CD14-positive monocyte (primary cell): ENCODE measurements at regions not wholly inside any gene's neighbourhood (a gene's known extent, or its start where the extent isn't known, plus 50 kb on each side); places are given as distances from the start of the nearest gene placed in this dataset.
"Not testable (repeated sequence)": the region's sequence is repeated elsewhere in the genome, so short reads cannot be mapped to it uniquely, and the experiment has no call there.

Source experiments
- DNase-seq, 3 donors: peaks; one replicate each; pipeline ENCODE4 v3.0.0-alpha.2; 2011 to 2022
- H2AFZ ChIP-seq: 2 replicates; pipeline ENCODE4 v1.6.0; 2012; ENCODE audit warnings: mild to moderate bottlenecking, low read depth, low read length, inconsistent platforms; ENCODE audit not compliant: insufficient read depth, poor library complexity, severe bottlenecking
- H3K27ac ChIP-seq, 2 donors: 1 replicate in 1 of 2; 2 replicates in 1 of 2; pipeline ENCODE4 v1.5.1; 2012 to 2013; ENCODE audit warnings: low read length in 2 of 2, control low read depth in 1 of 2, inconsistent platforms in 1 of 2, low read depth in 1 of 2, mild to moderate bottlenecking in 1 of 2
- H3K27me3 ChIP-seq, 2 donors: one replicate each; pipeline versions ENCODE4 v1.6.0 to v1.6.1; 2011 to 2013; ENCODE audit warnings: low read length in 2 of 2; ENCODE audit not compliant: control insufficient read depth in 2 of 2, insufficient read depth in 2 of 2
- H3K36me3 ChIP-seq, 2 donors: replicated peaks in 1 of 2; 1 replicate in 1 of 2; 2 replicates in 1 of 2; pipeline versions ENCODE4 v1.5.1 to v1.6.1; 2012 to 2013; ENCODE audit warnings: low read length in 2 of 2, control low read depth in 1 of 2, inconsistent platforms in 1 of 2, mild to moderate bottlenecking in 1 of 2; ENCODE audit not compliant: insufficient read depth in 2 of 2, control insufficient read depth in 1 of 2
- H3K4me1 ChIP-seq, 2 donors: 1 replicate in 1 of 2; 2 replicates in 1 of 2; pipeline versions ENCODE4 v1.5.1 to v1.6.1; 2012 to 2013; ENCODE audit warnings: low read length in 2 of 2, control low read depth in 1 of 2, inconsistent platforms in 1 of 2, mild to moderate bottlenecking in 1 of 2, moderate library complexity in 1 of 2; ENCODE audit not compliant: insufficient read depth in 2 of 2, control insufficient read depth in 1 of 2
- H3K4me2 ChIP-seq: replicated peaks from 2 replicates; pipeline ENCODE3; 2012; ENCODE audit warnings: low read length, moderate library complexity, mild to moderate bottlenecking; ENCODE audit not compliant: poor library complexity, severe bottlenecking; ENCODE audit errors: extremely low read depth
- H3K4me3 ChIP-seq, 3 experiments: fragments of 200-600 bp in 1 of 3; sonication (generic) in 1 of 3; replicated peaks in 1 of 3; 1 replicate in 2 of 3; 2 replicates in 1 of 3; pipeline ENCODE4 v1.5.1; 2011 to 2013; ENCODE audit warnings: low read length in 3 of 3, mild to moderate bottlenecking in 3 of 3, control low read depth in 2 of 3, low read depth in 2 of 3, inconsistent platforms in 1 of 3, moderate library complexity in 1 of 3
- H3K79me2 ChIP-seq: 2 replicates; pipeline ENCODE4 v1.6.0; 2012; ENCODE audit warnings: mild to moderate bottlenecking, control low read depth, inconsistent platforms, low read length, moderate library complexity; ENCODE audit not compliant: insufficient read depth
- H3K9ac ChIP-seq: 2 replicates; pipeline ENCODE4 v1.6.0; 2017; ENCODE audit warnings: low read length, mild to moderate bottlenecking; ENCODE audit not compliant: insufficient read depth, poor library complexity, severe bottlenecking
- H3K9me3 ChIP-seq, 2 donors: replicated peaks in 1 of 2; 1 replicate in 1 of 2; 2 replicates in 1 of 2; pipeline versions ENCODE4 v1.5.1 to v1.6.1; 2012 to 2013; ENCODE audit warnings: low read length in 2 of 2, control low read depth in 1 of 2; ENCODE audit not compliant: control insufficient read depth in 1 of 2, insufficient read depth in 1 of 2
- H4K20me1 ChIP-seq: 2 replicates; pipeline ENCODE4 v1.6.0; 2012; ENCODE audit warnings: mild to moderate bottlenecking, low read length, control low read depth, moderate library complexity; ENCODE audit not compliant: insufficient read depth
- H3K27ac Mint-ChIP-seq, 7 donors: one replicate each; pipeline ENCODE4 v1.8.0; 2020; ENCODE audit warnings: mild to moderate bottlenecking in 7 of 7, mixed read lengths in 7 of 7, moderate library complexity in 6 of 7, inconsistent platforms in 2 of 7
- H3K27me3 Mint-ChIP-seq, 3 donors: one replicate each; pipeline ENCODE4 v1.8.0; 2021 to 2022; ENCODE audit warnings: low read depth in 3 of 3, mild to moderate bottlenecking in 3 of 3, mixed read lengths in 3 of 3, moderate library complexity in 3 of 3, inconsistent platforms in 1 of 3
- H3K36me3 Mint-ChIP-seq, 2 donors: one replicate each; pipeline ENCODE4 v1.8.0; 2020; ENCODE audit warnings: mixed read lengths in 2 of 2, inconsistent platforms in 1 of 2, mild to moderate bottlenecking in 1 of 2
- H3K4me1 Mint-ChIP-seq: one replicate; pipeline ENCODE4 v1.8.0; 2020; ENCODE audit warnings: mild to moderate bottlenecking, mixed read lengths
- H3K4me3 Mint-ChIP-seq, 2 donors: one replicate each; pipeline ENCODE4 v1.8.0; 2020; ENCODE audit warnings: mild to moderate bottlenecking in 2 of 2, mixed read lengths in 2 of 2, moderate library complexity in 1 of 2
- H3K9me3 Mint-ChIP-seq, 7 donors: one replicate each; pipeline ENCODE4 v1.8.0; 2020 to 2022; ENCODE audit warnings: mixed read lengths in 7 of 7, mild to moderate bottlenecking in 6 of 7, moderate library complexity in 6 of 7, inconsistent platforms in 2 of 7
- CTCF ChIP-seq: fragments of 200-600 bp; IDR thresholded peaks from one replicate; pipeline ENCODE4 v1.8.0; 2022; ENCODE audit warnings: antibody characterized with exemption, mild to moderate bottlenecking
- WGBS: methylation state at CpG from one replicate; pipeline ENCODE4 v1.1.5; 2013; ENCODE audit warnings: missing lambda C conversion rate; ENCODE audit not compliant: insufficient coverage; 5-methylcytosine and 5-hydroxymethylcytosine counted together
- intact Hi-C, 2 donors: fragments of 100-400 bp; cut with micrococcal nuclease; formaldehyde crosslinking; loops; one replicate each; pipeline versions ENCODE4 v1.15.0 to v1.15.1; 2023

GRCh38 chr22:10934704-10935103 lies 4593.3 kb upstream of the OR11H1 start:
- H3K79me2 ChIP-seq, intact Hi-C loops, H3K36me3 Mint-ChIP-seq, DNase-seq, H3K9ac ChIP-seq, H3K27me3 ChIP-seq, H3K4me1 Mint-ChIP-seq, H3K4me2 ChIP-seq, H3K4me3 ChIP-seq, H3K27ac Mint-ChIP-seq, H3K4me1 ChIP-seq, H3K27me3 Mint-ChIP-seq, H2AFZ ChIP-seq, H3K27ac ChIP-seq, H3K4me3 Mint-ChIP-seq, H4K20me1 ChIP-seq, H3K36me3 ChIP-seq: not testable (repeated sequence)
- H3K9me3 ChIP-seq: peaks cover 16 to 29% of the 10 kb centered on the region in 2 donors
- peaks cover 19 to 47% (median 36%) of the 10 kb centered on the region in 7 donors for H3K9me3 Mint-ChIP-seq
- WGBS: no CpG with 5 or more reads among the region's 3 CpGs

DNA sequence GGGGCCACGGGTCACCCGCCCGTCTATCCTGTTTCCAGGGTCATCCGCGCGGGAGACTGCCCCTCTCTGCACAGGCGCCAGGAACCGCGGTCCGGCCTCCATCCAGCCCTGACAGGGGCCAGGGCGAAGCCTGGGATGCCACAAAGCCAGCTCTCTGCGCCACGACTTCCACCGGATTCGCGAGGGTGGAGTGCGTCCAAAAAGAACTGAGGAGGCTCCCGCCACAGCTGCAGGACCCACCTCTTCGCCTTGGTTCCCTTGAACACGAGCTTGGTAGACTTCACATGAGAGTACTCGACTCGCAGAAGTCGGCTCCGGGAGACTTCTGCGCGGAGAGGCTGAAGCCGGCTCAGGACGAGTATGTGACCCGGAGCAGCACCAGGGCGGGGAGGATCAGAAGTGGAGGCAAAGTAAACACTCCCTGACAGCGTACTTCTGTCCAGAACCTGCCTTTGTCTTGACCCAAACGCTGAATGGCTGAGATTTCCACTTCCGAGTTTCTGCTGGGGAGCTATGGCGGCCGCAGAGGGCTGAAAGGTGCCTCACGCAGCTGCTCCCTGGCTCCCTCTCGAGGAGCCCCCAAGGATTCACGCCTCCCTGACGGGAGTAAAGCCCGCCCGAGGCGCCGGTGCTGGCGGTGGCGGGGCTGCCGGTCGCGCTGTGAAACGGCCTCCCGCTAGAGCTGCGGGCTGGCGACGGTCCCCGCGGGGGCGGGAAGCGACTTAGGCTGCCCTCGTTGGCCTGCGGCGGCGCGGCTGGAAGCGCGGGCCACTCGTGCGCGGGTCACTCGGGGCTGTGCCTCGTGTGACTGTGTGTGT lies 4566.7 kb upstream of the OR11H1 start:
- H3K4me3 ChIP-seq: no peak overlapping the region
- DNase-seq: no peak
- Mint-ChIP-seq H3K36me3 (no peaks in the 10 kb centered on the region), H3K4me1 (no peaks in the 10 kb centered on the region), H3K9me3 (peaks cover 12 to 50% (median 38%) of the 10 kb centered on the region in 7 donors), H3K4me3 (no peak overlapping the region), H3K27me3 (peaks cover 0 to 3% (median 0%) of the 10 kb centered on the region in 3 donors), H3K27ac (no peak overlapping the region)
- H3K4me2 ChIP-seq: no peak overlapping the region
- intact Hi-C loops: no loop called here
- no peaks in the 10 kb centered on the region for H3K79me2 ChIP-seq
- no peak overlapping the region for H2AFZ ChIP-seq
- H3K27ac ChIP-seq: no peak overlapping the region
- H3K36me3 ChIP-seq: no peaks in the 10 kb centered on the region
- H3K9me3 ChIP-seq: peaks cover 28 to 62% of the 10 kb centered on the region in 2 donors
- no peak overlapping the region for H3K9ac ChIP-seq
- no peaks in the 10 kb centered on the region for H4K20me1 ChIP-seq
- no peaks in the 10 kb centered on the region for H3K27me3 ChIP-seq
- no peak for TF ChIP-seq CTCF
- no peaks in the 10 kb centered on the region for H3K4me1 ChIP-seq
- 68% methylated on average over 69 of the region's 69 CpGs for WGBS

DNA sequence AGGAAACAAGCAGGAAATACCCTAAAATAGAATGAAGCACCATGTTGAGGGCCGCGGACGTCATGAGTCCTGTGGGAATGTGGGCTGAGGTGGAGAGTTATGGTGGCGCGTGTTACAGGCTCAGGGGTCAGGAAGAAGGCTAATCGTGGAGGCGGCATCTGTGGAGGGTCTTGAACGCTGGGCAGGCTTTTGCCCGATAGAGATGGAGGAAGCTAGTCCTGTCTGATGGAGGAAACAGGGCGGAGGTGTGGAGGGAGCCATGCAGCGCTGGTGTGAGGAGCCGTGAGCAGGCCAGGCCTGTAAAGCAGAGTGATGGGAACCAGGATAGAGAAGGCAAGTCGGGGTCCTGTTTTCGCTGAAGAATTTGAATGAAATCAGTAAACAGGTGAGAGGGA lies 4566.1 kb upstream of the OR11H1 start:
- H4K20me1 ChIP-seq, H3K79me2 ChIP-seq, H2AFZ ChIP-seq, H3K4me2 ChIP-seq, H3K36me3 ChIP-seq, H3K27ac Mint-ChIP-seq, H3K9ac ChIP-seq, DNase-seq, H3K27ac ChIP-seq, H3K27me3 ChIP-seq, intact Hi-C loops, H3K27me3 Mint-ChIP-seq, H3K4me3 ChIP-seq, H3K36me3 Mint-ChIP-seq, H3K4me1 Mint-ChIP-seq, H3K4me1 ChIP-seq, H3K4me3 Mint-ChIP-seq: not testable (repeated sequence)
- 73% methylated on average over 14 of the region's 14 CpGs for WGBS
- peaks cover 28 to 56% of the 10 kb centered on the region in 2 donors for H3K9me3 ChIP-seq
- peaks cover 12 to 47% (median 36%) of the 10 kb centered on the region in 7 donors for H3K9me3 Mint-ChIP-seq
